Esophagus squamous epithelium (tissue), 5 donors: ENCODE measurements at regions not wholly inside any gene's neighbourhood (a gene's known extent, or its start where the extent isn't known, plus 50 kb on each side); places are given as distances from the start of the nearest gene placed in this dataset.

Experiments used
- DNase-seq: peaks from one replicate; lab custom pipeline; 2025; lab: John Stamatoyannopoulos, UW
- H3K27ac ChIP-seq, 4 donors: fragments of 200-600 bp; sonication (generic); one replicate each; pipeline ENCODE4 v1.5.1; 2016 to 2019; ENCODE audit warnings: mild to moderate bottlenecking in 1 of 4
- H3K27me3 ChIP-seq, 4 donors: fragments of 200-600 bp; sonication (generic); 1 replicate in 3 of 4; 2 replicates in 1 of 4; pipeline versions ENCODE4 v1.5.1 to v1.6.0; 2017 to 2021; ENCODE audit warnings: antibody characterized with exemption in 1 of 4
- H3K36me3 ChIP-seq, 3 donors: fragments of 200-600 bp; sonication (generic); one replicate each; pipeline ENCODE4 v1.5.1; 2016 to 2019
- H3K4me1 ChIP-seq, 3 donors: fragments of 200-600 bp; sonication (generic); one replicate each; pipeline ENCODE4 v1.5.1; 2017 to 2019
- H3K4me3 ChIP-seq, 4 donors: fragments of 200-600 bp; sonication (generic); 1 replicate in 3 of 4; 2 replicates in 1 of 4; pipeline ENCODE4 v1.5.1; 2016 to 2019; ENCODE audit warnings: mild to moderate bottlenecking in 2 of 4, moderate library complexity in 1 of 4
- H3K9me3 ChIP-seq, 3 donors: fragments of 200-600 bp; sonication (generic); one replicate each; pipeline ENCODE4 v1.5.1; 2016 to 2019
- POLR2A ChIP-seq, 4 donors: fragments of 450-650 bp; IDR thresholded peaks; one replicate each; pipeline ENCODE4 v1.6.1; 2017; ENCODE audit warnings: antibody characterized with exemption in 4 of 4, mild to moderate bottlenecking in 4 of 4, moderate library complexity in 3 of 4
- WGBS, 2 donors: methylation state at CpG; one replicate each; pipeline ENCODE4 v1.1.5; 2018; 5-methylcytosine and 5-hydroxymethylcytosine counted together
- intact Hi-C: fragments of 100-400 bp; cut with DNase I; formaldehyde crosslinking; loops from one replicate; pipeline ENCODE4 v1.15.0; 2022
- TF ChIP-seq, protein P1 (sequence below), 6 experiments: fragments of 450-650 bp in 4 of 6; fragments of 200-600 bp in 2 of 6; sonication (generic) in 2 of 6; IDR thresholded peaks; one replicate each; pipeline ENCODE4 v1.5.1; 2016 to 2019; ENCODE audit warnings: antibody characterized with exemption in 6 of 6, mild to moderate bottlenecking in 4 of 6, moderate library complexity in 4 of 6
- donor health status: DM: yes; HTN: yes; CAD: no.

DNA sequence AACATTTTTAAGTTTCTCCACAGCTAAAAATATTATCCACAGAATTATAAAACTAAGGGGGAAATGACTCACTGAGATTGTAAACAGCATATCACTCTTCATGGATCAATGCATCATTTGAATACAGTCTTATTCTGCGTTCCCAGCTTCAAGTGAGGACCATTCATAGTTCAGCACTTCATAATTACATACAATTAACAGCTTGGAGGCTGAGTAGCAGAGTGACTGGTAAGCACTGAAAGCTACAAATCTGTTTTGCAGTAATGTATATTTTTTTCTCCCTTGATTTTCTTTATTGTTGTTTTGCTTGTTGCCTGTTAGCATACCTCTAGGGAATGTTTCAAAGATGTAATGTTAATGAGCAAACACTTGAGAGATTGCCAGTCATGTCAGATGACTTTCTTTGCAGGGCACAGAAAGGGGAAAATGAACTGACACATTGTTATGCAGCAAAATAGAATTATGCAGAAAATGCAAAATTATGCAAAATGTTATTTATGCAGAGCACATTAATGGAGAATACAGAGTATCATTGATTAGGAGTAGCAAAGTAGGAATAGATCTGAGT is 138.6 kb downstream of the RPS29 start:
- 16 to 37% methylated on average over 1 of the region's 1 CpG for WGBS, 2 donors
- peaks cover 0 to 16% (median 9%) of the 10 kb centered on the region in 3 donors for H3K9me3 ChIP-seq
- H3K36me3 ChIP-seq, result no peaks in the 10 kb centered on the region
- H3K4me1 ChIP-seq, result no peaks in the 10 kb centered on the region
- DNase-seq, result no peak
- no peak for TF ChIP-seq POLR2A (IDR thresholded peaks at IDR 0.05)
- TF ChIP-seq, protein P1, sequence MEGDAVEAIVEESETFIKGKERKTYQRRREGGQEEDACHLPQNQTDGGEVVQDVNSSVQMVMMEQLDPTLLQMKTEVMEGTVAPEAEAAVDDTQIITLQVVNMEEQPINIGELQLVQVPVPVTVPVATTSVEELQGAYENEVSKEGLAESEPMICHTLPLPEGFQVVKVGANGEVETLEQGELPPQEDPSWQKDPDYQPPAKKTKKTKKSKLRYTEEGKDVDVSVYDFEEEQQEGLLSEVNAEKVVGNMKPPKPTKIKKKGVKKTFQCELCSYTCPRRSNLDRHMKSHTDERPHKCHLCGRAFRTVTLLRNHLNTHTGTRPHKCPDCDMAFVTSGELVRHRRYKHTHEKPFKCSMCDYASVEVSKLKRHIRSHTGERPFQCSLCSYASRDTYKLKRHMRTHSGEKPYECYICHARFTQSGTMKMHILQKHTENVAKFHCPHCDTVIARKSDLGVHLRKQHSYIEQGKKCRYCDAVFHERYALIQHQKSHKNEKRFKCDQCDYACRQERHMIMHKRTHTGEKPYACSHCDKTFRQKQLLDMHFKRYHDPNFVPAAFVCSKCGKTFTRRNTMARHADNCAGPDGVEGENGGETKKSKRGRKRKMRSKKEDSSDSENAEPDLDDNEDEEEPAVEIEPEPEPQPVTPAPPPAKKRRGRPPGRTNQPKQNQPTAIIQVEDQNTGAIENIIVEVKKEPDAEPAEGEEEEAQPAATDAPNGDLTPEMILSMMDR (IDR thresholded peaks at IDR 0.05), result no peak
- intact Hi-C loops, result no loop called here
- H3K27me3 ChIP-seq, result peaks cover 0 to 6% (median 0%) of the 10 kb centered on the region in 4 donors
- no peak overlapping the region for H3K27ac ChIP-seq
- H3K4me3 ChIP-seq, result no peak overlapping the region

DNA sequence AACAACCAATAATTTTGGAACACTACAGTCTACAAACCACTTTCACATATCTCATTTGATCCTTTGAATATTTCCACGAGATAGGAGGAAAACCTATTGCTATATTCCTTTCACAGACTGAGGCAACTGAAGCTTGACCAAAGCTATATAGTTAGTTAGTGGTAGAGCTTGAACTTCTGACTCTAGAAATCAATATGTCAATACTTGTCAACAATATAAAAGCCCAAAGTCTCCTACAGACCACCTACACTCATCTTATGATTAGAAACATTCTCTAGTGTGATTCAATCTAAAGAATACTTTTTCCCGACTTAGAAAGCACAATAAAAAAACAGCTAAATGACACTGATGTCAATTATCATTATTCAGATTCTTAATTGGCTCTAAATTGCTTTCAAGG is 139.4 kb downstream of the RPS29 start:
- TF ChIP-seq POLR2A (IDR thresholded peaks at IDR 0.05), result no peak
- TF ChIP-seq, protein P1 (IDR thresholded peaks at IDR 0.05), result no peak
- 60 to 63% methylated on average over 2 of the region's 2 CpGs for WGBS, 2 donors
- no peak for DNase-seq
- Histone ChIP-seq H3K9me3 (peaks cover 0 to 16% (median 9%) of the 10 kb centered on the region in 3 donors), H3K27ac (no peak overlapping the region), H3K4me3 (no peak overlapping the region), H3K4me1 (no peaks in the 10 kb centered on the region), H3K27me3 (peaks cover 0 to 6% (median 0%) of the 10 kb centered on the region in 4 donors), H3K36me3 (no peaks in the 10 kb centered on the region)
- intact Hi-C loops, result no loop called here

DNA sequence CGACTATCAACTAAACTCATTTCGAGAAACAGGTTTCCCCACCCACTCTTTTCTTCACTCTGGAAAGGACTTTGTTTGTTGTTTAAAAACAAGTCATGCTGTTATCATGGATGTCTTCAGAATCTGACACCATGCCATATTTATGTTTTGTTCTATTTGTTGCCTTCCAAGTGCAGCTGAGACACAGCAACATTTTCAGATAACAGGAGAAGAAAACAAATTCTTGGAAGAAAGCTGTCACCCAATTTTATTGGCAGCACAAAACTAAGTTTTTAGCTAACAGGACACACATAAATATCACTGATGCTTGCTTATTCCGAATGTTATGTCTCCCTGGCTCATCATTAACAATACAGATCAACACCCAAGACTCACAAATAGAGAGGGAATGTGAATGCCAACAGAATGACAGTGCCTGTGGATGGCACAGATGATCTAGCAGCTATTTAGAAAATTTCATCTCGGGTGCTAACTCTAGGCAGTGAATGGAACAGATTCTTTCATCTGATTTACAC is 147.9 kb downstream of the RPS29 start:
- H3K27me3 ChIP-seq, result no peaks in the 10 kb centered on the region
- WGBS, 2 donors, result 37 to 51% methylated on average over 4 of the region's 4 CpGs
- H3K4me1 ChIP-seq, result no peaks in the 10 kb centered on the region
- H3K27ac ChIP-seq, result no peak overlapping the region
- no peaks in the 10 kb centered on the region for H3K36me3 ChIP-seq
- TF ChIP-seq, protein P1 (IDR thresholded peaks at IDR 0.05), result no peak
- TF ChIP-seq POLR2A (IDR thresholded peaks at IDR 0.05), result no peak
- DNase-seq, result no peak
- H3K9me3 ChIP-seq, result peaks cover 0 to 9% (median 4%) of the 10 kb centered on the region in 3 donors
- H3K4me3 ChIP-seq, result no peak overlapping the region
- intact Hi-C loops, result no loop called here

DNA sequence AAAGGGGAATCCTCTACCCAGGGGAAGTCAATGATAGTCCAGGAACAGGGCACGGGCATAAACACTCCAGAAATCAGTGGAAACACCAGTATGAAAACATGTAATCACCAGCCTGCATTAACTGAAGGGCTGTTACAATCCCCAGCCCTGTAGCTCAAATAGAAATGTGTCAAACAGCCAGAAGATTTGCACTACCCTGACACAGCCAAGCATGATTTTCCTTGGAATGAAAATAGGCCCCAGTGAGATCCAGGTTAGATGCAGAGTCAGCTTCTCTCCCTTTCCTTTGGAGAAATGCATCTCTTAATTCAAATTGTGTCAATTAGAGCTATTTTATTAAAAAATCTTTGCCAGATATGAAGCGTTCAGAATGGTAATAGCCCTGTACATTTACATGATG is 158.1 kb downstream of the RPS29 start:
- H3K27me3 ChIP-seq, result peaks cover 0 to 9% (median 0%) of the 10 kb centered on the region in 4 donors
- H3K4me1 ChIP-seq, result no peaks in the 10 kb centered on the region
- intact Hi-C loops, result no loop called here
- 54 to 60% methylated on average over 2 of the region's 2 CpGs for WGBS, 2 donors
- no peak overlapping the region for H3K4me3 ChIP-seq
- no peak overlapping the region for H3K27ac ChIP-seq
- H3K36me3 ChIP-seq, result no peaks in the 10 kb centered on the region
- peaks cover 0 to 11% (median 5%) of the 10 kb centered on the region in 3 donors for H3K9me3 ChIP-seq
- no peak for TF ChIP-seq POLR2A (IDR thresholded peaks at IDR 0.05)
- TF ChIP-seq, protein P1 (IDR thresholded peaks at IDR 0.05), result no peak
- no peak for DNase-seq

DNA sequence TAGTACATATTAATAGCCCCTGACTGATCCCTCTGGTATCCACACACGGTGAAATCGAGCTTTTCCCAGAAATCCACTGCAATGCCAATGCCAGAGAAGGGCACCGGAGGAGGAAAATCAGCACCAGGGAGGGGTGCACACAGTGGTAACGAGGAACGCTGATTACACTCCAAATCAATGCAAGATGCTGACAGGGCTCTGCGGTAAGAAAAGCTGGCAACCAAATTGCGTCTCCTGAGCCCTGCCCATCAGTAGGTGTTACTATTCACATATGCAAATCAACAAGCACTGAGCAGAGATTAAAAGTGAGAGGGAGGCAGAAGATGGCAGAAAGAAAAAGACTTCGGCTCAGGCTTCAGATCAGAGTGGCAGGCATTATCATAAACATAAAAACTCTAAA is 159.1 kb downstream of the RPS29 start:
- DNase-seq, result no peak
- no peak overlapping the region for H3K27ac ChIP-seq

More for the DNA sequence above, 159.1 kb downstream of the RPS29 start:
- Histone ChIP-seq H3K36me3 (no peaks in the 10 kb centered on the region), H3K4me3 (no peak overlapping the region), H3K4me1 (no peaks in the 10 kb centered on the region), H3K9me3 (peaks cover 0 to 11% (median 5%) of the 10 kb centered on the region in 3 donors), H3K27me3 (peaks cover 0 to 9% (median 0%) of the 10 kb centered on the region in 4 donors)
- intact Hi-C loops, result no loop called here
- WGBS, 2 donors, result 33 to 38% methylated on average over 8 of the region's 8 CpGs
- TF ChIP-seq, protein P1 (IDR thresholded peaks at IDR 0.05), result no peak
- no peak for TF ChIP-seq POLR2A (IDR thresholded peaks at IDR 0.05)
